ENCODE measurements at regions not wholly inside any gene's neighbourhood (a gene's known extent, or its start where the extent isn't known, plus 50 kb on each side); places are given as distances from the start of the nearest gene placed in this dataset.

DNA sequence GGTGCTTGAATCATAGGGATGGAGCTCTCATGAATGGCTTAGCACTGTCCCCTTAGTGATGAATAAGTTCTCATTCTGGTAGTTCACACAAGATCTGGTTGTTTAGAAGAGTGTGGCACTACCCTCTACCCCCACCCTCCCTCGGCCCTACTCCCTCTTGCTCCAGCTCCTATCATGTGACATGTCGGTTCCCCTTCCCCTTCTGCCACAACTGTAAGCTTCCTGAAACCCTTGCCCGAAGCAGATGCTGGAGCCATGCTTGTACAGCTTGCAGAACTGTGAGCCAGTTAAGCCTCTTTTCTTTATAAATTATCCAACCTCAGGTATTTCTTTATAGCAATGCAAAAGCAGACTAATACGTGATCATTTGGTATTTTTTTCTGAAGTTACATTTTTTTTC lies 1012.6 kb downstream of the BCL11A start:
- no peak for TF ChIP-seq EZH2phosphoT487 (IDR thresholded peaks at IDR 0.05; ENCODE audit: insufficient read depth, low read depth)
- TF ChIP-seq EZH2 (IDR thresholded peaks at IDR 0.05; ENCODE audit: insufficient read depth, poor library complexity, severe bottlenecking): no peak

Data from GM23248 (cell line).